Activated T-cell treated with anti-CD3 and anti-CD28 coated beads, Interleukin-2, amount 50 U/mL, for 4 hours (primary cell): ENCODE measurements at regions not wholly inside any gene's neighbourhood (a gene's known extent, or its start where the extent isn't known, plus 50 kb on each side); places are given as distances from the start of the nearest gene placed in this dataset.

Source experiments
- ATAC-seq, 2 donors: fragments of 200-7000 bp; cut with Tn5 transposase; one replicate each; pipeline ENCODE4 v1.10.0; 2021
- DNase-seq: peaks from one replicate; pipeline ENCODE4 v3.0.0-alpha.2; 2020
- H3K27me3 Mint-ChIP-seq: one replicate; pipeline ENCODE4 v1.8.0; 2021; ENCODE audit warnings: low read depth, mixed read lengths
- H3K36me3 Mint-ChIP-seq: one replicate; pipeline ENCODE4 v1.8.0; 2022; ENCODE audit warnings: mixed read lengths; ENCODE audit not compliant: insufficient read depth
- H3K4me1 Mint-ChIP-seq: one replicate; pipeline ENCODE4 v1.8.0; 2021; ENCODE audit warnings: low read depth, mixed read lengths
- H3K4me3 Mint-ChIP-seq: one replicate; pipeline ENCODE4 v1.8.0; 2021; ENCODE audit warnings: mild to moderate bottlenecking, moderate library complexity, mixed read lengths
- H3K9me3 Mint-ChIP-seq: one replicate; pipeline ENCODE4 v1.8.0; 2021; ENCODE audit warnings: mixed read lengths

DNA sequence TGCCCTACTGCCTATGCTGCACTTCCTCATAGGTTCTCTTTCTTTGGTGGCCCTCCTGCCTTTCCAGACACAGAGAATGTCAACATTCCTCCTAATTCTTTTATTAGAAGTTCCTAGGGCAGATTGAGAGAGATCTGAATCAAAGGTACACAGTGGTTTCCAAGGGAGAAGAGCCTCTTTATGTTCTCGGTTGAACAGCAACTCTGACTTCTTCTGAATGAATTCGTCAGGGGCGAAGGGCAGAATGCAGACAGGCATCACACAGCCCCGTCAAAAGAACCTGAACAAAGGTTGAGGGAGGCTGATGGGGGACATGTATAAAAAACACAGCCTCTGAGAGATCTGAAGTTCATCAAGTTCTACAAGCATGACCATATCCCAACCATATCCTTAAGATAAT is 68.1 kb upstream of the DTNBP1 start:
- no peak overlapping the region for H3K4me3 Mint-ChIP-seq
- H3K4me1 Mint-ChIP-seq = peaks cover 32% of the 10 kb centered on the region
- DNase-seq (no peak), ATAC-seq (no peak)
- H3K36me3 Mint-ChIP-seq = no peaks in the 10 kb centered on the region
- H3K9me3 Mint-ChIP-seq = no peaks in the 10 kb centered on the region
- no peaks in the 10 kb centered on the region for H3K27me3 Mint-ChIP-seq

DNA sequence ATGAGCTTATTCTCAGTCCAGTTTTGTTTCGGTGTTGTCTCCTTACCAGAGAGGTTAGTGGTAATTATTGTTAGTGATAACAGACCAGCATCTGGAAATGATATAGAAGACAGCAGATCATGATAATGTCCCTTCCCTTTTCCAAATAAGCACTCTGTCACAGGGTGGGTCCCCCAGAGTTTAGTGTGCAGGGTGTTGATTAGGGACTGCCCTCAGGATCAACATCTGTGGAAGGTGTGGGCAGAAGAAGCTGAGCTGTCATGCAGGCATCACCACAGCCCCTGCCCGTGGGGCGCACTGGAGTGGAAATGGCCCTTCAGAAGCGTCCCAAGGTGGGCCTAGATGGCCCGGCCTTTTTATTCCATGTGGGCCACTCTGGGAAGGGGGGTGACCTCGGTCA is 67.6 kb upstream of the DTNBP1 start:
- DNase-seq = no peak
- no peak for ATAC-seq
- Mint-ChIP-seq H3K36me3 (no peaks in the 10 kb centered on the region), H3K4me1 (peaks cover 27% of the 10 kb centered on the region), H3K27me3 (no peaks in the 10 kb centered on the region), H3K4me3 (no peak overlapping the region), H3K9me3 (no peaks in the 10 kb centered on the region)

DNA sequence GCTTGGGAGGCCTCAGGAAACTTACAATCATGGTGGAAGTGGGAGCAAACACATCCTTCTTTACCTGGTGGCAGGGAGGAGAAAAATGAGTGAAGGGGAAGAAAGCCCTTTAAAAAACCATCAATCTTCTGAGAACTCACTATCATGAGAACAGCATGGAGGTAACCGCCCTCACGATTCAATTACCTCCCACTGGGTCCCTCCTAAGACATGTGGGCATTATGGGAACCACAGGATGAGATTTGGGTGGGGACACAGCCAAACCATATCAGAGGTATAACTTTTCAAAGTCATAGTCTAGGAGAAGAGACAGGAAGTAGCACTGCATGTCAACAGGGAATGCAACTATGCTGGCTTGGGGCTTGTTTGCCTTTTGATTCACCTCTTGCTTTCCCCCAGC is 59.9 kb upstream of the DTNBP1 start:
- Mint-ChIP-seq H3K4me3 (no peak overlapping the region), H3K36me3 (no peaks in the 10 kb centered on the region)

DNA sequence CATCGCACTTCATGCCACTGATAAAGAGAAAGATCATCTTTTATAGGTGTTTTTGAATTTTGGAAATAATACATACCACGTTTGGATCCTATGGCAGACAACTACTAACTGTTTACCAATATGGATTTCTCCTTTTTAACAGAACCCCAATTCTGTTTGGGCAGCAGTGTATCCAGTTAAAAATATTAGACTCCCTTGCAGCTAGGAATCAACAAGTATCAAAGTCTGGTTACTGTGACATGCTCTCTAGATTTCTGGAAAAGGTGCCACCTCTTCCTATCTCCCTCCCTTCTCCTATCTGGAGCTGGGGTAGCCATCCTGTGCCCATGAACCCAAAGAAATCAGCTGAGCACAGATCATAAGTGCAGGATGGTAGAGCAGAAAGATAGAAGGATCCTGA is 54.1 kb upstream of the DTNBP1 start:
- H3K27me3 Mint-ChIP-seq = peaks cover 3% of the 10 kb centered on the region
- ATAC-seq (no peak), DNase-seq (no peak)
- H3K36me3 Mint-ChIP-seq = no peaks in the 10 kb centered on the region
- peaks cover 8% of the 10 kb centered on the region for H3K4me1 Mint-ChIP-seq
- H3K4me3 Mint-ChIP-seq = no peak overlapping the region
- H3K9me3 Mint-ChIP-seq = peaks cover 11% of the 10 kb centered on the region

More for the DNA sequence above, 59.9 kb upstream of the DTNBP1 start:
- peaks cover 1% of the 10 kb centered on the region for H3K4me1 Mint-ChIP-seq
- H3K27me3 Mint-ChIP-seq = peaks cover 1% of the 10 kb centered on the region
- no peak for ATAC-seq
- DNase-seq = no peak
- H3K9me3 Mint-ChIP-seq = peaks cover 8% of the 10 kb centered on the region

DNA sequence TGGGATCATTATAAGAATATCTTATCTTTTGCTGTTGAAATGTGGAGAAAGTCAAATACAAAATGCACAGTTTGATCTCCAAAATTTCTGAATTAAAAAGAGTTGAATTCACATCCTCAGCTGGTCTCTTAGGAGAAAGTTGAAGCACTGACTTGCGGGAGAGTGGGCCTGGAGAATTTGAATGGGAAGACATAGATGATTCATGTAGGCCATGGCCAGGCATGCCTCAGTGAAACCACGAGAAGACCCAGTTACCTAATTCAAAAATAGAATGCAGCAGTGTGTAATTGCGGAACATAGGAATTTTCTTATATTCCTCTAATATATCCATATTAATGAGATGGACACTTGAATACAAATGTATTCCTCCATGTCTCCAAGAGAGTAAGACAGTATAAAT is 53.0 kb upstream of the DTNBP1 start:
- Mint-ChIP-seq H3K36me3 (no peaks in the 10 kb centered on the region), H3K27me3 (peaks cover 3% of the 10 kb centered on the region), H3K9me3 (peaks cover 11% of the 10 kb centered on the region), H3K4me1 (peaks cover 8% of the 10 kb centered on the region), H3K4me3 (no peak overlapping the region)
- ATAC-seq = no peak
- DNase-seq = no peak

DNA sequence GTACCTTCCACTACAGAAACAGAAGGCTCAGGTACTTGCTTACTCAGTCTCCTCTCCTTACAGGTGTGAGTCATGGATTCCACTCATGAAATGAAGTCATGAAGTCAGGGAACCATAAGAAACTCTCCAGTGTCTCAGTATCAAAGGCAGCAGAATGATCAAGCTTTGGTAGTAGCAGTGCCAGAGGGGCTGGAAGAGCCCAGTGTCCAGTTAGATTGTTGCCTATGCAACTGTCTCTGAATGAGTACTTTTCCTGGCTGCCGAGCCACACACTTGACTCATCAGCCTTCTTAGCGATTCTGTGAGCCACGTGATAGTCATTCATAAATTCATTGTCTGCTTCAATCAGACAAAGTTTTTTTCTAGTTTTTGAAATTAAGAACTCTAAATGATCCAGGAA is 52.2 kb upstream of the DTNBP1 start:
- Mint-ChIP-seq H3K4me1 (peaks cover 8% of the 10 kb centered on the region), H3K9me3 (peaks cover 8% of the 10 kb centered on the region), H3K36me3 (no peaks in the 10 kb centered on the region), H3K27me3 (peaks cover 6% of the 10 kb centered on the region), H3K4me3 (no peak overlapping the region)
- DNase-seq (no peak), ATAC-seq (peak; percentile 92 to 93)

DNA sequence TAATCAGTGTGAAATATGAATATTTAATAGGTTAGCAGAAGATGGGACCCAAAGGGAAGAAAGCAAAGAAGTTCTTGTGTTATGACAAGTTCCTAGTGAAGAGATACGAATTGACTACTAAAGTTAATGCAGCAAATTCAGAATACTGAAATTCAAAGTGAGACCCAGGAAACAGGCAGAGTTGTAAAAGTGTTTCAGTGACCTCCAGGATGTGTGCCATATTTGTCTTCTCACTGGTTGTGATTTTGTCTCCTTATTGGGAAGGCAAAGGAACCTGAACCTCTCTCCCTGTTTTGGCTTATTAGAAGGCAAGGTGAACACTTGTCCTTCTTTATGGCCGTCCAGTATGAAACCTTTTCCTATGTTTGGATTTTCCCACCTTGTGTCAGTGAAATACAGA is 51.8 kb upstream of the DTNBP1 start:
- H3K4me1 Mint-ChIP-seq = peaks cover 8% of the 10 kb centered on the region
- ATAC-seq = peak; percentile 32 to 35
- H3K9me3 Mint-ChIP-seq = peaks cover 4% of the 10 kb centered on the region
- H3K36me3 Mint-ChIP-seq = no peaks in the 10 kb centered on the region
- DNase-seq = no peak
- no peak overlapping the region for H3K4me3 Mint-ChIP-seq
- peaks cover 6% of the 10 kb centered on the region for H3K27me3 Mint-ChIP-seq

DNA sequence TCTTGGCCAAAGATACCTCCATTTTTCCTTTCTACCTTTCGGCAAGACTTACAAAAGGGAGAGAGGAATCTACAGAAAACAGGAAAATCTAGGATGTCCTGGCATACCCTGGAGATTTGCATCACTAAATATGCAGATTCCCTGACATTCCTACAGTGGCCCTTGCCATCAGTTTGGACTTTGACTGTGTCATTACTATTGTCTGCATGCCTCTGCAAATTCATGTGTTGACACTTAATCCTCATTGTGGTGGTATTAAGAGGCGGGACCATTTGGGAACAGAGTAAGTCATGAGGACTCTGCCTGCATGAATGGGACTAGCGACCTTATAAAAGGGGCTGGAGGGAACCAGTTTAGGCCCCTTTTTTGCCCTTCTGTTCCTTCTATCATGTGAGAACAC is 50.5 kb upstream of the DTNBP1 start:
- Mint-ChIP-seq H3K9me3 (peaks cover 4% of the 10 kb centered on the region), H3K36me3 (no peaks in the 10 kb centered on the region), H3K4me3 (no peak overlapping the region), H3K4me1 (peaks cover 8% of the 10 kb centered on the region), H3K27me3 (peaks cover 5% of the 10 kb centered on the region)
- ATAC-seq (no peak), DNase-seq (no peak)

DNA sequence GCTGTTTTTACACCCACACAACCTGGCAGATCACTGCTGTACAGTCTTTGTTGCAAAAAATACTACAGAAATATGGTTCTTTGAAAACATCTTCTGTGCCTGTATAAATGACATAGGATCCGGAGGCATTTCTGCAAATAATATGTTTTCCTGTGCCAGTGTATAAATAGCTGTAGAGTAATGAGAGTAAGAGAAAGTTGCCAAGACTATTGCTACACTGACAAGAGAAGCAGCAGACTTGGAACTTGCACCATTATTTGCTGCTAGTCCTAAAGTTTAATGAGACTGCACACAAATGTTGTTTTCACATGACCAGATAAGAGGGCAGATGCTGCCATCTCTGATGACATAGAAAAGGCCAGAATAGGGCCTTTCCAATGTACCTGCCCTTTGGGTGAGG is 50.0 kb upstream of the DTNBP1 start:
- peaks cover 6% of the 10 kb centered on the region for H3K27me3 Mint-ChIP-seq
- H3K36me3 Mint-ChIP-seq = no peaks in the 10 kb centered on the region
- H3K9me3 Mint-ChIP-seq = peaks cover 4% of the 10 kb centered on the region
- no peak for ATAC-seq
- DNase-seq = no peak
- no peak overlapping the region for H3K4me3 Mint-ChIP-seq
- H3K4me1 Mint-ChIP-seq = peaks cover 8% of the 10 kb centered on the region
